ENCODE measurements at regions not wholly inside any gene's neighbourhood (a gene's known extent, or its start where the extent isn't known, plus 50 kb on each side); places are given as distances from the start of the nearest gene placed in this dataset.

DNA sequence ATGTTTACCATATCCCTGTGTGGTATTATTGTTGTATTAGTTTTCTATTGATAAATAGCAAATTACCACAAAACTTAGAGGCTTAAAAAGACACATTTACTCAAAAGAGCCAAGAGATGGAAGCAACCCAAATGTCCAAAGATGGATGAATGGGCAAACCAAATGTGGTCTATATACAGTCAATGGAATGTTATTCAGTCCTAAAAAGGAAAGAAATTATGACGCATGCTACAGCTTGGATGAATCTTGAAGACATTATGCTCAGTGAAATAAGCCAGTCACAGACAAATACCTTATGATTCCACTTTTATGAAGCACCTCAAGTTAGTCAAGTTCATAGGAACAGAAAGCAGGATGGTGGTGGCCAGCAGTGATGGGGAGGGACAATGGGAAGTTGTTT lies 144.7 kb downstream of the QDPR start:
- Mint-ChIP-seq H3K9me3 (ENCODE audit: low read depth) (peaks cover 3% of the 10 kb centered on the region), H3K27ac (no peak overlapping the region), H3K4me3 (ENCODE audit: low read depth) (no peak overlapping the region), H3K27me3 (no peaks in the 10 kb centered on the region), H3K4me1 (ENCODE audit: low read depth) (no peaks in the 10 kb centered on the region), H3K36me3 (ENCODE audit: insufficient read depth) (no peaks in the 10 kb centered on the region)
- TF ChIP-seq, protein P1, sequence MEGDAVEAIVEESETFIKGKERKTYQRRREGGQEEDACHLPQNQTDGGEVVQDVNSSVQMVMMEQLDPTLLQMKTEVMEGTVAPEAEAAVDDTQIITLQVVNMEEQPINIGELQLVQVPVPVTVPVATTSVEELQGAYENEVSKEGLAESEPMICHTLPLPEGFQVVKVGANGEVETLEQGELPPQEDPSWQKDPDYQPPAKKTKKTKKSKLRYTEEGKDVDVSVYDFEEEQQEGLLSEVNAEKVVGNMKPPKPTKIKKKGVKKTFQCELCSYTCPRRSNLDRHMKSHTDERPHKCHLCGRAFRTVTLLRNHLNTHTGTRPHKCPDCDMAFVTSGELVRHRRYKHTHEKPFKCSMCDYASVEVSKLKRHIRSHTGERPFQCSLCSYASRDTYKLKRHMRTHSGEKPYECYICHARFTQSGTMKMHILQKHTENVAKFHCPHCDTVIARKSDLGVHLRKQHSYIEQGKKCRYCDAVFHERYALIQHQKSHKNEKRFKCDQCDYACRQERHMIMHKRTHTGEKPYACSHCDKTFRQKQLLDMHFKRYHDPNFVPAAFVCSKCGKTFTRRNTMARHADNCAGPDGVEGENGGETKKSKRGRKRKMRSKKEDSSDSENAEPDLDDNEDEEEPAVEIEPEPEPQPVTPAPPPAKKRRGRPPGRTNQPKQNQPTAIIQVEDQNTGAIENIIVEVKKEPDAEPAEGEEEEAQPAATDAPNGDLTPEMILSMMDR (IDR thresholded peaks at IDR 0.05; ENCODE audit: unreplicated experiment), result no peak
- DNase-seq (ENCODE audit: low spot score, unreplicated experiment), result no peak

DNA sequence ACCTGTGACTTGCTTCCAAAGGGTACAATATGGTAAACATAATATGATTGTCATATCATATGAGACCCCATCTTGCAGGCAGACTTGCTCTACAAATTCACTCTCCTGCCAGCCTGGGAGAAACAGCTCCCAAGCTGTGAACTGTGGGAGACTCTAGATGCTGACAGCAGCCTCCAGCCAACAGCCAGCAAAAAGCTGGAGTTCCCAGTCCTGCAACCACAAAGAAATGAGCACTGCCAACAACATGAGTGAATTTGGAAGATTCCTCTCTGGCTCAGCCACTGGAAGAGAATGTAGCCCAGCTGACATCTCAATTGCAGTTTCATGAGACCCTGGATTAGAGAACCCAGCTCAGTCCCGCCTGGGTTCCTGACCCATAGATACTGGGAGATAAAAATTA lies 145.4 kb downstream of the QDPR start:
- TF ChIP-seq, protein P1 (IDR thresholded peaks at IDR 0.05; ENCODE audit: unreplicated experiment), result no peak
- no peak overlapping the region for H3K4me3 Mint-ChIP-seq (ENCODE audit: low read depth)
- H3K27ac Mint-ChIP-seq, result no peak overlapping the region
- H3K4me1 Mint-ChIP-seq (ENCODE audit: low read depth), result no peaks in the 10 kb centered on the region
- no peaks in the 10 kb centered on the region for H3K36me3 Mint-ChIP-seq (ENCODE audit: insufficient read depth)
- no peak for DNase-seq (ENCODE audit: low spot score, unreplicated experiment)
- peaks cover 3% of the 10 kb centered on the region for H3K9me3 Mint-ChIP-seq (ENCODE audit: low read depth)
- peaks cover 3% of the 10 kb centered on the region for H3K27me3 Mint-ChIP-seq

DNA sequence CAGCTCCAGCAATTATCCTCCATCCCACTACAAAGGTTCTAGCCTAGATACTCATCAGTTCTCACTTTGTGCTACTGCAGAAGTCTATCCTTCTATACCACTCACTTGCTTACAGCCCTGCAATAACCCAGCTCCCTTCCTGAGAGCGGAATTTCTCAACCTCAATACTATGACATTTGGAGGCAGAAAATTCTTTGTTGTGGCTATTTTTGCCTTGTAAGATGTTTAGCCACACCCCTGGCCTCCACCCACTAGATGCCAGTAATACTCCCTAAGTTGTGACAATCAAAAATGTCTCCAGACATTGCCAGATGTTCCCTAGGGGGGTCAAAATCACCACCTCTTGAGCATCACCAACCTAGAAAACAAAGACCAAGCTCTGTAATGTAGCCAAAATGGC lies 149.5 kb downstream of the QDPR start:
- Mint-ChIP-seq H3K9me3 (ENCODE audit: low read depth) (peaks cover 3% of the 10 kb centered on the region), H3K27ac (no peak overlapping the region), H3K27me3 (peaks cover 3% of the 10 kb centered on the region), H3K4me1 (ENCODE audit: low read depth) (no peaks in the 10 kb centered on the region), H3K4me3 (ENCODE audit: low read depth) (no peak overlapping the region), H3K36me3 (ENCODE audit: insufficient read depth) (no peaks in the 10 kb centered on the region)
- no peak for DNase-seq (ENCODE audit: low spot score, unreplicated experiment)
- TF ChIP-seq, protein P1 (IDR thresholded peaks at IDR 0.05; ENCODE audit: unreplicated experiment), result no peak

DNA sequence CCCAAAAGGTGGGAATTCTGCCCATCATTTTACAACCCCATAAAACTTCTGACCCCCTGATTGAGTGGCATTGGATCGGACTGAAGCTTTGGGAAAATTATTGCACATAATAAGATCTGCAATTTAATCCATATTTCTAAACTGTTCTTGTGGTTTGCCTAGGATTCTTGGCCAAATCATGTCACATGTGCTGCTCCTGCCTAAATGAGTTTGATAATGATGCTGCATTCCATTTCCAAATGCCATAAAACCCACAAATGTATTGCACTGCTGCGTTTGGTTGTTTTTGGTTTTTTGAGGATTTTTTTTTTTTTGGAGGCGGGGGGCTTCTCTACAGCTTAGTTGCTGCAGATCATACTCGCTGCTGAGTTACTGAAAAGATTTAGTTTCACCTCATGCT lies 153.6 kb downstream of the QDPR start:
- Mint-ChIP-seq H3K4me3 (ENCODE audit: low read depth) (no peak overlapping the region), H3K27ac (no peak overlapping the region), H3K27me3 (peaks cover 3% of the 10 kb centered on the region), H3K9me3 (ENCODE audit: low read depth) (peaks cover 9% of the 10 kb centered on the region), H3K36me3 (ENCODE audit: insufficient read depth) (no peaks in the 10 kb centered on the region), H3K4me1 (ENCODE audit: low read depth) (no peaks in the 10 kb centered on the region)
- DNase-seq (ENCODE audit: low spot score, unreplicated experiment), result no peak
- TF ChIP-seq, protein P1 (IDR thresholded peaks at IDR 0.05; ENCODE audit: unreplicated experiment), result no peak

DNA sequence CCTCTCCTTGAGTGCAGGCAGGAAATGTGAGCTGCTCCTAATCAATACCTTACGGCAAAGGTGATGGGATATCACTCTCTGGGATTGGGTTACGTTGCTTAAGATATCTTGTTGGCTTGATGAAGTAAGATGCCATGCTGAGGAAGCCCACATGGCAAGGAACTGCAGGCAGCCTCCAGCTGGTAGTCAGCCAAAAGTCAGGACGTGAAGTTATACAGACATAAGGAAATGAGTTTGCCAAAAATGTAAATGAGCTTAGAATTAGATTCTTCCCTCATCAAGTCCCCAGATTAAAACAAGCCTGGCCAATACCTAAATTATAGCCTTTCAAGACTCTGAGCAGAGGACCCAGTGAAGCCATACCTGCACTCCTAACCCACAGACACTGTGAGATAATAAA lies 155.0 kb downstream of the QDPR start:
- Mint-ChIP-seq H3K27me3 (peaks cover 1% of the 10 kb centered on the region), H3K27ac (no peak overlapping the region), H3K36me3 (ENCODE audit: insufficient read depth) (no peaks in the 10 kb centered on the region), H3K4me1 (ENCODE audit: low read depth) (no peaks in the 10 kb centered on the region), H3K4me3 (ENCODE audit: low read depth) (no peak overlapping the region), H3K9me3 (ENCODE audit: low read depth) (peaks cover 9% of the 10 kb centered on the region)
- TF ChIP-seq, protein P1 (IDR thresholded peaks at IDR 0.05; ENCODE audit: unreplicated experiment), result no peak
- no peak for DNase-seq (ENCODE audit: low spot score, unreplicated experiment)

Data from progenitor cell of endocrine pancreas (in vitro differentiated cells).